Activated naive CD8-positive, alpha-beta T cell (primary cell): ENCODE measurements at regions not wholly inside any gene's neighbourhood (a gene's known extent, or its start where the extent isn't known, plus 50 kb on each side); places are given as distances from the start of the nearest gene placed in this dataset.
"Not testable (repeated sequence)": the region's sequence is repeated elsewhere in the genome, so short reads cannot be mapped to it uniquely, and the experiment has no call there.

Experiments
- H3K27ac Mint-ChIP-seq: one replicate; pipeline ENCODE4 v1.8.0; 2021; ENCODE audit warnings: mixed read lengths
- H3K27me3 Mint-ChIP-seq: one replicate; pipeline ENCODE4 v1.8.0; 2021; ENCODE audit warnings: mixed read lengths
- H3K36me3 Mint-ChIP-seq: one replicate; pipeline ENCODE4 v1.8.0; 2021; ENCODE audit warnings: mixed read lengths
- H3K4me1 Mint-ChIP-seq: one replicate; pipeline ENCODE4 v1.8.0; 2021; ENCODE audit warnings: low read depth, mixed read lengths
- H3K4me3 Mint-ChIP-seq: one replicate; pipeline ENCODE4 v1.8.0; 2021; ENCODE audit warnings: mild to moderate bottlenecking, mixed read lengths
- H3K9me3 Mint-ChIP-seq: one replicate; pipeline ENCODE4 v1.8.0; 2021; ENCODE audit warnings: low read depth, mixed read lengths

- H3K4me3 Mint-ChIP-seq, H3K27me3 Mint-ChIP-seq, H3K36me3 Mint-ChIP-seq, H3K27ac Mint-ChIP-seq, H3K4me1 Mint-ChIP-seq, H3K9me3 Mint-ChIP-seq: not testable (repeated sequence)
Observed at GRCh38 chr14:106253995-106254394, 727.6 kb downstream of the TMEM121 start.

GRCh38 chr14:106257569-106257994 lies 731.2 kb downstream of the TMEM121 start:
- not testable (repeated sequence) for H3K27ac Mint-ChIP-seq, H3K27me3 Mint-ChIP-seq, H3K4me3 Mint-ChIP-seq, H3K4me1 Mint-ChIP-seq, H3K36me3 Mint-ChIP-seq, H3K9me3 Mint-ChIP-seq

GRCh38 chr14:106268013-106268727 lies 741.8 kb downstream of the TMEM121 start:
- H3K4me1 Mint-ChIP-seq = peaks cover 9% of the 10 kb centered on the region
- no peaks in the 10 kb centered on the region for H3K9me3 Mint-ChIP-seq
- H3K36me3 Mint-ChIP-seq = no peaks in the 10 kb centered on the region
- H3K27ac Mint-ChIP-seq = no peak overlapping the region
- H3K27me3 Mint-ChIP-seq = peaks cover 13% of the 10 kb centered on the region
- no peak overlapping the region for H3K4me3 Mint-ChIP-seq

GRCh38 chr14:106269029-106269428 lies 742.6 kb downstream of the TMEM121 start:
- Mint-ChIP-seq H3K4me3 (no peak overlapping the region), H3K9me3 (no peaks in the 10 kb centered on the region), H3K4me1 (peaks cover 9% of the 10 kb centered on the region), H3K36me3 (no peaks in the 10 kb centered on the region), H3K27me3 (peaks cover 10% of the 10 kb centered on the region), H3K27ac (no peak overlapping the region)

GRCh38 chr14:106269451-106270204 lies 743.2 kb downstream of the TMEM121 start:
- H3K27ac Mint-ChIP-seq = no peak overlapping the region
- peaks cover 10% of the 10 kb centered on the region for H3K27me3 Mint-ChIP-seq
- H3K4me3 Mint-ChIP-seq = no peak overlapping the region
- H3K9me3 Mint-ChIP-seq = no peaks in the 10 kb centered on the region
- peaks cover 9% of the 10 kb centered on the region for H3K4me1 Mint-ChIP-seq
- H3K36me3 Mint-ChIP-seq = no peaks in the 10 kb centered on the region

GRCh38 chr14:106270476-106271121 lies 744.2 kb downstream of the TMEM121 start:
- not testable (repeated sequence) for H3K4me3 Mint-ChIP-seq, H3K9me3 Mint-ChIP-seq, H3K27ac Mint-ChIP-seq, H3K36me3 Mint-ChIP-seq, H3K4me1 Mint-ChIP-seq
- peaks cover 10% of the 10 kb centered on the region for H3K27me3 Mint-ChIP-seq

- peaks cover 17% of the 10 kb centered on the region for H3K4me1 Mint-ChIP-seq
- H3K27ac Mint-ChIP-seq = peak overlapping the region; percentile 19
- no peak overlapping the region for H3K4me3 Mint-ChIP-seq
- no peaks in the 10 kb centered on the region for H3K36me3 Mint-ChIP-seq
- H3K9me3 Mint-ChIP-seq = no peaks in the 10 kb centered on the region
- peaks cover 14% of the 10 kb centered on the region for H3K27me3 Mint-ChIP-seq
Observed at GRCh38 chr14:106276326-106277267, 750.2 kb downstream of the TMEM121 start.

GRCh38 chr14:106277503-106277902 lies 751.1 kb downstream of the TMEM121 start:
- no peak overlapping the region for H3K4me3 Mint-ChIP-seq
- peaks cover 12% of the 10 kb centered on the region for H3K27me3 Mint-ChIP-seq
- H3K9me3 Mint-ChIP-seq = no peaks in the 10 kb centered on the region
- H3K4me1 Mint-ChIP-seq = peaks cover 17% of the 10 kb centered on the region
- H3K27ac Mint-ChIP-seq = no peak overlapping the region
- H3K36me3 Mint-ChIP-seq = no peaks in the 10 kb centered on the region

GRCh38 chr14:106280876-106281275 lies 754.5 kb downstream of the TMEM121 start:
- Mint-ChIP-seq H3K27me3 (peaks cover 11% of the 10 kb centered on the region), H3K9me3 (no peaks in the 10 kb centered on the region), H3K36me3 (no peaks in the 10 kb centered on the region), H3K27ac (no peak overlapping the region), H3K4me3 (no peak overlapping the region), H3K4me1 (peaks cover 14% of the 10 kb centered on the region)

- H3K9me3 Mint-ChIP-seq = no peaks in the 10 kb centered on the region
Observed at GRCh38 chr14:106286697-106287290, 760.4 kb downstream of the TMEM121 start.

GRCh38 chr14:106287506-106287905 lies 761.1 kb downstream of the TMEM121 start:
- H3K4me3 Mint-ChIP-seq = no peak overlapping the region
- H3K9me3 Mint-ChIP-seq = no peaks in the 10 kb centered on the region
- no peaks in the 10 kb centered on the region for H3K4me1 Mint-ChIP-seq
- no peaks in the 10 kb centered on the region for H3K36me3 Mint-ChIP-seq
- peaks cover 7% of the 10 kb centered on the region for H3K27me3 Mint-ChIP-seq
- no peak overlapping the region for H3K27ac Mint-ChIP-seq

More at GRCh38 chr14:106286697-106287290, 760.4 kb downstream of the TMEM121 start:
- Mint-ChIP-seq H3K27ac (no peak overlapping the region), H3K4me1 (no peaks in the 10 kb centered on the region), H3K27me3 (peaks cover 7% of the 10 kb centered on the region), H3K4me3 (no peak overlapping the region), H3K36me3 (no peaks in the 10 kb centered on the region)

GRCh38 chr14:106291626-106292025 lies 765.2 kb downstream of the TMEM121 start:
- Mint-ChIP-seq H3K4me3 (no peak overlapping the region), H3K9me3 (no peaks in the 10 kb centered on the region), H3K4me1 (no peaks in the 10 kb centered on the region), H3K27ac (no peak overlapping the region), H3K36me3 (no peaks in the 10 kb centered on the region), H3K27me3 (peaks cover 10% of the 10 kb centered on the region)

- H3K9me3 Mint-ChIP-seq = no peaks in the 10 kb centered on the region
- H3K27ac Mint-ChIP-seq = no peak overlapping the region
- no peaks in the 10 kb centered on the region for H3K4me1 Mint-ChIP-seq
- peaks cover 10% of the 10 kb centered on the region for H3K27me3 Mint-ChIP-seq
- H3K4me3 Mint-ChIP-seq = no peak overlapping the region
- no peaks in the 10 kb centered on the region for H3K36me3 Mint-ChIP-seq
Observed at GRCh38 chr14:106294324-106294723, 767.9 kb downstream of the TMEM121 start.

- H3K9me3 Mint-ChIP-seq, H3K27me3 Mint-ChIP-seq, H3K4me3 Mint-ChIP-seq, H3K36me3 Mint-ChIP-seq: not testable (repeated sequence)
- H3K27ac Mint-ChIP-seq = peak overlapping the region; percentile 31
- H3K4me1 Mint-ChIP-seq = peaks cover 13% of the 10 kb centered on the region
Observed at GRCh38 chr14:106300951-106301510, 774.6 kb downstream of the TMEM121 start.
